ENCODE measurements at regions not wholly inside any gene's neighbourhood (a gene's known extent, or its start where the extent isn't known, plus 50 kb on each side); places are given as distances from the start of the nearest gene placed in this dataset.

DNA sequence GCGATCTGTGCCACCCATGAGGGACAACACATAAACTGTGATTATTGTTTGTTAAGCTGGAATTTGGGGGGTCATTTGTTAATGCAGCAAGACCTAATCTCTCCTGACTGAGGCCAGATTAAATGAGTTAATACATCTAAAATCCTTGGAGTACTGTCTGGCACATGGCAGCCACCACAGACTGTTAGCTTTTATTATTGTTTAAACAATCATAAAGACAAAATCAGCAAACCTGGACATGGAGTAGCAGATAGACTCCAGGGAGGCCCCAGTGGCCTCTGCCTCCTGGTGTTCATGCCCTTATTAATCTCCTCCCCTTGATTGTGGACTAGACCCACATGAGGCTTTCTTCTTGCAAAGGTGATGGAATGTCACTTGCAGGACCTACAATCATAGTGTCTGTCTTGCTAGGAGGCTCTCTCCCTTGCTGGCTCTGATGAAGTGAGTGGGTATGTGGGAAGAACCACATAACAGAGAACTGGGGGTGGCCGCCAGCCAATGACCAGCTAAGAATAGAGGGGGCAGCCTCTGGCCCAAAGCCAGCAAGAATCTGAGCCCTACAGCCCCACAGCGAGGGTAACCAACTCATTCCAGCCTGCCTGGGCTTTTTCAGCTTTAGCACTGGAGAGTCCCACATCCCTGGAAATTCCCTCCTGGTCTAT is 142.0 kb downstream of the SCARB1 start:
- WGBS (ENCODE audit: insufficient coverage) = 80% methylated on average over 1 of the region's 3 CpGs
- Histone ChIP-seq H3K4me2 (replicated peaks; ENCODE audit: extremely low read depth, low read length, poor library complexity, severe bottlenecking) (no peak overlapping the region), H3K4me1 (ENCODE audit: control insufficient read depth in 1 of 2, insufficient read depth in 2 of 2, low read length in 2 of 2) (peaks cover 60 to 62% of the 10 kb centered on the region in 2 donors), H3K4me3 (replicated peaks in 1 of 3; ENCODE audit: low read depth in 2 of 3, low read length in 3 of 3) (no peak overlapping the region), H3K79me2 (ENCODE audit: insufficient read depth, low read length) (no peaks in the 10 kb centered on the region), H3K9me3 (replicated peaks in 1 of 2; ENCODE audit: control insufficient read depth in 1 of 2, insufficient read depth in 1 of 2, low read length in 2 of 2) (no peaks in the 10 kb centered on the region), H3K27ac (ENCODE audit: low read depth in 1 of 2, low read length in 2 of 2) (peak overlapping the region; percentile 82 to 91), H2AFZ (ENCODE audit: insufficient read depth, low read depth, low read length, poor library complexity, severe bottlenecking) (no peak overlapping the region), H3K36me3 (replicated peaks in 1 of 2; ENCODE audit: control insufficient read depth in 1 of 2, insufficient read depth in 2 of 2, low read length in 2 of 2) (no peaks in the 10 kb centered on the region), H3K27me3 (ENCODE audit: control insufficient read depth in 2 of 2, insufficient read depth in 2 of 2, low read length in 2 of 2) (no peaks in the 10 kb centered on the region), H4K20me1 (ENCODE audit: insufficient read depth, low read length) (no peaks in the 10 kb centered on the region), H3K9ac (ENCODE audit: insufficient read depth, low read length, poor library complexity, severe bottlenecking) (peak overlapping the region; percentile 34)
- Mint-ChIP-seq H3K27me3 (ENCODE audit: low read depth in 3 of 3) (no peaks in the 10 kb centered on the region), H3K4me1 (peaks cover 61% of the 10 kb centered on the region), H3K9me3 (no peaks in the 10 kb centered on the region), H3K27ac (peak overlapping the region; percentile 92 to 95 (median 93)), H3K36me3 (peaks cover 5 to 6% of the 10 kb centered on the region in 2 donors), H3K4me3 (no peak overlapping the region)
- intact Hi-C loops (cut with micrococcal nuclease) = loop anchor here in 1 of 2 donors (5.0 kb wide), 1 partner anchor 39 kb away; no protein-coding TSS in a partner anchor
- TF ChIP-seq CTCF (IDR thresholded peaks at IDR 0.05) = no peak
- no peak for DNase-seq

DNA sequence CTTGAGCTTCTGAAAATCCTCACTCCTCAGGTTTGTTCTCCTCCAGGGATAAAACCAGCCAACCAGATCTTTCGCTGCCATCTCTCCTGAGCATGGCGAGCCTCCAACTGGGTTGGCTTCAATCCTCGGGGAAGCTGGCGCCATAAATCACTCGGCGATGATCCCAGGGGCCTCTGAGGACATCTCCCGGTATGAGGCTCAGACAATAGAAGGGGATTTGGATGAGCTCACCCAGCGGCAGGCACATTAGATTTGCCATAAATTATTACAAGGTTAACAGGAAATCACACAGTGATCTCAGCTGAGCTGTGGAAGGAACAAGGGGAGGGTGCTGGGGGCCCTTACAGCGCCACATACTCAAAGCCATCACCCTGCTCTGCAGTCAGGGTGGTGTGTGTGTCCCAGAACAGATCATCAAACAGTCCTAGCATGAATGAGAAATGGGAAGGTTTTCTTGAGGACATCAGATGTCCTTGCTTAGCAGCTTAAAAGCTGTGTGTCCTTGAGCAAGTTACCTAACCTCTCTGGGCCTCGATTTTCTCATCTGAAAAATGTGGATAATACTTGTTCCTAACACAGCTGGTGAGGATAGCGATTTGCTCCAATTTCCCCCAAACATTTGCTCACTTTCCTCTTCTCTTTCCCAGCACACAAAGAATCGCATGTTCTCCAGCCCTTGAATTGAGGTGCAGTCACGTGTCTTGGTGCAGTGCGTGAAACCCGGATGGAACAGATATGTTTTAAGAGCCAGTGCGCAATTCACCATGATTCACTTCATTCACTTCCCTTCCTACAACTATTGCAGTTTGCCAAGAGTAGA is 142.8 kb downstream of the SCARB1 start:
- Mint-ChIP-seq H3K27me3 (ENCODE audit: low read depth in 3 of 3) (no peaks in the 10 kb centered on the region), H3K4me1 (peaks cover 61% of the 10 kb centered on the region), H3K9me3 (no peaks in the 10 kb centered on the region), H3K36me3 (peaks cover 3 to 5% of the 10 kb centered on the region in 2 donors), H3K27ac (peak overlapping the region; percentile 92 to 95 (median 93)), H3K4me3 (no peak overlapping the region)
- no peaks in the 10 kb centered on the region for H3K27me3 ChIP-seq (ENCODE audit: control insufficient read depth in 2 of 2, insufficient read depth in 2 of 2, low read length in 2 of 2)
- H3K27ac ChIP-seq (ENCODE audit: low read depth in 1 of 2, low read length in 2 of 2) = peak overlapping the region; percentile 82 to 91
- peak overlapping the region; percentile 34 for H3K9ac ChIP-seq (ENCODE audit: insufficient read depth, low read length, poor library complexity, severe bottlenecking)
- no peak overlapping the region for H3K4me3 ChIP-seq (replicated peaks in 1 of 3; ENCODE audit: low read depth in 2 of 3, low read length in 3 of 3)
- DNase-seq = peak; percentile 90 to 95 (median 95)
- H3K4me1 ChIP-seq (ENCODE audit: control insufficient read depth in 1 of 2, insufficient read depth in 2 of 2, low read length in 2 of 2) = peaks cover 60 to 62% of the 10 kb centered on the region in 2 donors
- H4K20me1 ChIP-seq (ENCODE audit: insufficient read depth, low read length) = no peaks in the 10 kb centered on the region
- no peak overlapping the region for H3K4me2 ChIP-seq (replicated peaks; ENCODE audit: extremely low read depth, low read length, poor library complexity, severe bottlenecking)
- no peak for TF ChIP-seq CTCF (IDR thresholded peaks at IDR 0.05)
- H3K36me3 ChIP-seq (replicated peaks in 1 of 2; ENCODE audit: control insufficient read depth in 1 of 2, insufficient read depth in 2 of 2, low read length in 2 of 2) = no peaks in the 10 kb centered on the region
- no peak overlapping the region for H2AFZ ChIP-seq (ENCODE audit: insufficient read depth, low read depth, low read length, poor library complexity, severe bottlenecking)
- no peaks in the 10 kb centered on the region for H3K79me2 ChIP-seq (ENCODE audit: insufficient read depth, low read length)
- WGBS (ENCODE audit: insufficient coverage) = 23% methylated on average over 8 of the region's 16 CpGs
- no peaks in the 10 kb centered on the region for H3K9me3 ChIP-seq (replicated peaks in 1 of 2; ENCODE audit: control insufficient read depth in 1 of 2, insufficient read depth in 1 of 2, low read length in 2 of 2)
- intact Hi-C loops (cut with micrococcal nuclease) = loop anchor here in 1 of 2 donors (5.0 kb wide), 1 partner anchor 39 kb away; no protein-coding TSS in a partner anchor

All from CD14-positive monocyte (primary cell).